A549 (cell line): ENCODE measurements at regions not wholly inside any gene's neighbourhood (a gene's known extent, or its start where the extent isn't known, plus 50 kb on each side); places are given as distances from the start of the nearest gene placed in this dataset.

Experiments
- CEBPB ChIP-seq, 2 experiments: fragments of >200 bp in 1 of 2; sonication (Bioruptor Twin) in 1 of 2; formaldehyde crosslinking in 1 of 2; IDR thresholded peaks; 2 replicates each; pipeline ENCODE4 v1.6.1; 2012 to 2016
- CHD2 ChIP-seq: fragments of 150-350 bp; IDR thresholded peaks from 2 replicates; pipeline ENCODE4 v1.6.1; 2014; ENCODE audit warnings: low read length; ENCODE audit not compliant: partially characterized antibody
- CTCF ChIP-seq: fragments of >200 bp; sonication (Bioruptor Twin); formaldehyde crosslinking; IDR thresholded peaks from 3 replicates; pipeline ENCODE4 v1.5.1; 2016
- EHMT2 ChIP-seq: fragments of 200-600 bp; sonication (generic); IDR thresholded peaks from 2 replicates; pipeline ENCODE4 v1.6.1; 2016; ENCODE audit warnings: antibody characterized with exemption, low read depth, mild to moderate bottlenecking, moderate library complexity
- ELK1 ChIP-seq: fragments of 150-350 bp; IDR thresholded peaks from 2 replicates; pipeline ENCODE4 v1.6.1; 2014; ENCODE audit warnings: low read depth, mild to moderate bottlenecking, low read length
- EP300 ChIP-seq, 2 experiments: fragments of >200 bp; sonication (Bioruptor Twin); formaldehyde crosslinking; IDR thresholded peaks; 2 replicates in 1 of 2; 3 replicates in 1 of 2; pipeline ENCODE4 v1.6.1; 2016 to 2017
- HES2 ChIP-seq: fragments of >200 bp; sonication (Bioruptor Twin); formaldehyde crosslinking; IDR thresholded peaks from 2 replicates; pipeline ENCODE4 v1.6.1; 2016
- HOXB13 ChIP-seq: fragments of 250-450 bp; sonication (Bioruptor Pico); IDR thresholded peaks from 2 replicates; pipeline ENCODE4 v1.5.0; 2020; ENCODE audit warnings: low read depth, mild to moderate bottlenecking, moderate library complexity
- KDM5A ChIP-seq: fragments of 200-600 bp; sonication (generic); IDR thresholded peaks from 2 replicates; pipeline ENCODE4 v1.6.1; 2016; ENCODE audit warnings: antibody characterized with exemption, mild to moderate bottlenecking
- MYC ChIP-seq: IDR thresholded peaks from 2 replicates; pipeline ENCODE4 v1.6.1; 2012; ENCODE audit warnings: mild to moderate bottlenecking, inconsistent platforms, low read length, improper control_type of control experiment, borderline replicate concordance
- RFX5 ChIP-seq: fragments of 450-650 bp; IDR thresholded peaks from 2 replicates; pipeline ENCODE4 v1.7.1; 2014; ENCODE audit warnings: antibody characterized with exemption, mild to moderate bottlenecking, moderate library complexity
- RNF2 ChIP-seq: fragments of 200-600 bp; sonication (generic); IDR thresholded peaks from 2 replicates; pipeline ENCODE4 v1.6.1; 2016; ENCODE audit warnings: low read depth, mild to moderate bottlenecking, antibody characterized with exemption, moderate library complexity, borderline replicate concordance
- USF2 ChIP-seq: fragments of 450-650 bp; IDR thresholded peaks from 2 replicates; pipeline ENCODE4 v1.6.1; 2014; ENCODE audit warnings: antibody characterized with exemption

- TF ChIP-seq CTCF, result no peak
- TF ChIP-seq RNF2, result no peak
- no peak for TF ChIP-seq ELK1
- TF ChIP-seq MYC, result no peak
- TF ChIP-seq CHD2, result no peak
- no peak for TF ChIP-seq EP300 (IDR thresholded peaks at IDR 0.05)
- TF ChIP-seq HOXB13 (CRISPR knock-in tag), result no peak
- no peak for TF ChIP-seq USF2
- no peak for TF ChIP-seq KDM5A
- TF ChIP-seq RFX5, result no peak
- no peak for TF ChIP-seq CEBPB (IDR thresholded peaks at IDR 0.05)
- TF ChIP-seq EHMT2, result no peak
- no peak for TF ChIP-seq HES2
Measured at GRCh38 chr2:64289251-64289650, 145.0 kb upstream of the PELI1 start.
